ENCODE measurements at regions not wholly inside any gene's neighbourhood (a gene's known extent, or its start where the extent isn't known, plus 50 kb on each side); places are given as distances from the start of the nearest gene placed in this dataset.

DNA sequence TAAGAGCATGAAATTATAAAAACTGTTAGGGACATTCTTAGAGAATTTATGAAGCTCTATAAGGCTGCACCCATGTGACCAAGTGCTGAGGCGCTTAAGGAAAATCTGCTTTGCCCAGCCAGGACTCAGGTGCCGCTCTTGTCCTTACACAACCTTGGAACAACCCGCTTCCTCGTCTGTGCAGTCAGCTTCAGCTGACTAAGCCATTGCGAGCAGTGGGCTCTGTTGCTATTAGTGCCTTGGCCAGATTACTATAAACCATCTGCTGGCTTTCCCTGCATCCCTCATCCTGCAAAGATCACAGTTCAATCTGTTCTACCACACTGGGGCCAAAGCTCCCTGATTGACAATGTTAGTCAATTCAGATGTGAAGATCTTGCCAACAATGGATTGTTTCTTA, 89.1 kb upstream of the E2F3 start:
- H3K4me3 ChIP-seq (replicated peaks; ENCODE audit: low read depth, low read length): no peak overlapping the region
- TF ChIP-seq, protein P1, sequence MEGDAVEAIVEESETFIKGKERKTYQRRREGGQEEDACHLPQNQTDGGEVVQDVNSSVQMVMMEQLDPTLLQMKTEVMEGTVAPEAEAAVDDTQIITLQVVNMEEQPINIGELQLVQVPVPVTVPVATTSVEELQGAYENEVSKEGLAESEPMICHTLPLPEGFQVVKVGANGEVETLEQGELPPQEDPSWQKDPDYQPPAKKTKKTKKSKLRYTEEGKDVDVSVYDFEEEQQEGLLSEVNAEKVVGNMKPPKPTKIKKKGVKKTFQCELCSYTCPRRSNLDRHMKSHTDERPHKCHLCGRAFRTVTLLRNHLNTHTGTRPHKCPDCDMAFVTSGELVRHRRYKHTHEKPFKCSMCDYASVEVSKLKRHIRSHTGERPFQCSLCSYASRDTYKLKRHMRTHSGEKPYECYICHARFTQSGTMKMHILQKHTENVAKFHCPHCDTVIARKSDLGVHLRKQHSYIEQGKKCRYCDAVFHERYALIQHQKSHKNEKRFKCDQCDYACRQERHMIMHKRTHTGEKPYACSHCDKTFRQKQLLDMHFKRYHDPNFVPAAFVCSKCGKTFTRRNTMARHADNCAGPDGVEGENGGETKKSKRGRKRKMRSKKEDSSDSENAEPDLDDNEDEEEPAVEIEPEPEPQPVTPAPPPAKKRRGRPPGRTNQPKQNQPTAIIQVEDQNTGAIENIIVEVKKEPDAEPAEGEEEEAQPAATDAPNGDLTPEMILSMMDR (IDR thresholded peaks at IDR 0.05; ENCODE audit: low read depth, low read length, missing control alignments): no peak
- DNase-seq (ENCODE audit: extremely low read depth, low read depth): no peak

- no peak overlapping the region for H3K4me3 ChIP-seq (replicated peaks; ENCODE audit: low read depth, low read length)
- DNase-seq (ENCODE audit: extremely low read depth, low read depth): no peak
- TF ChIP-seq, protein P1 (IDR thresholded peaks at IDR 0.05; ENCODE audit: low read depth, low read length, missing control alignments): no peak
These were observed 88.6 kb upstream of the E2F3 start for GRCh38 chr6:20313051-20313450.

- no peak overlapping the region for H3K4me3 ChIP-seq (replicated peaks; ENCODE audit: low read depth, low read length)
- TF ChIP-seq, protein P1 (IDR thresholded peaks at IDR 0.05; ENCODE audit: low read depth, low read length, missing control alignments): no peak
- DNase-seq (ENCODE audit: extremely low read depth, low read depth): no peak
These were observed 87.6 kb upstream of the E2F3 start for GRCh38 chr6:20313960-20314530.

DNA sequence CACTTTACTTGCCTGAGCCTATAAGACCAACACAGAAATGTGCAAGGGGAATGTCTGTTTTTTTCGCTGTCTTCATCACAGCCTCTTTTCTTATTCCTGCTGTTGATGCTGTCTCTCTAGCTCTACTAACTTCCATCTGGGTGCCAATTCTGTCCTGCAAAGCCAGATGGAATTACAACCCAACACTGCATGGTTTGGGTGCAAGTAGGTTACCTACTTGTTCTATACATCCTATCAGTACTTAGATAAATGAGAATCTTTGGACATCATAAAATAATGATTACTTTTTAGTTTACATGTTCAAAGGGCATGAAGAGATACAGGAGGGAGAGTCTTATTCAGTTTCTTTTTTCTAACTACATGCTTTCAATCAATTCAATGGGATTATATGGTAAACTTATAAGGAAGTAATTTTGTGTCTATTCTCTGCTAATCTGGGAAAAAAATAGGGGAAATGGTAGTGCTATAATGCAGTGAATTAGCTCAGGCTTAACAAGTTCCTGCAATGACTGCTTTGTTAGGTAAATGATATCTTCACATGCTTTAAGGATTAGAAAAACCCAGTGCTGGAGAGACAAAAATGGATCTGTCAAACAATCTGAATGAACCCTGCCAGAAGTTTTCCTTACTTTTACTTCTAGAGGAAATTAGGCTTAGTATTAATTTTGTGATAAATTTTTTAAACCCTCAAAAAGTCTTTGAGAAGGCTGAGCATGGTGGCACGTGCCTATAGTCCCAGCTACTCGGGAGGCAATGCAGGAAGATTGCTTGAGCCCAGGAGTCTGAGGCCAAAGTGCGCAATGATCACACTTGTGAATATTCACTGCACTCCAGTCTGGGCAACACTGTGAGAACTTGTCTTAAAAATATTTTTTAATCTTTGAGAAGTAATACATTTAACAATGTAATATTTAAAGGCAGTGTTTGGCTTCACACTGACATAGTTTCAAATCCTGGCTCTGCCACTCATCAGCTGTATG, 86.5 kb upstream of the E2F3 start:
- H3K4me3 ChIP-seq (replicated peaks; ENCODE audit: low read depth, low read length): no peak overlapping the region
- no peak for DNase-seq (ENCODE audit: extremely low read depth, low read depth)
- TF ChIP-seq, protein P1 (IDR thresholded peaks at IDR 0.05; ENCODE audit: low read depth, low read length, missing control alignments): no peak

DNA sequence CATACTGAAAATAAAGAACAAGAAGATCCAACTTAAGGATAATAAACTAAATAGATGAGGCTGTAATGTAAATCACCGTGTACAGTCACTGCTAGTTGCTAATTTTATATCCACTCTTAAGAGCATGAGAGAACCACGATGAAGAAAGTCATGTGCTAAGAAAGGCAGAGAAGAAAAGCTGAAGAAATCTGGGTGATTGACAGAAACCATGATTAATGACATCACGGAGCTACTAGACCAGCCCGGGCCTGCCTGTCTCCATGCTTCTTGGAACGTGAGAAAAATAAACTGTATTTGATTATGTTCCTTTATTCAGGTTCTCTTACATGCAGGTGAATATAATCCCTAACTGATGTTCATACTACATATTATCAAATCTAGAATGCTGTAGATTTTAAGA, 84.2 kb upstream of the E2F3 start:
- no peak overlapping the region for H3K4me3 ChIP-seq (replicated peaks; ENCODE audit: low read depth, low read length)
- no peak for DNase-seq (ENCODE audit: extremely low read depth, low read depth)
- TF ChIP-seq, protein P1 (IDR thresholded peaks at IDR 0.05; ENCODE audit: low read depth, low read length, missing control alignments): no peak

DNA sequence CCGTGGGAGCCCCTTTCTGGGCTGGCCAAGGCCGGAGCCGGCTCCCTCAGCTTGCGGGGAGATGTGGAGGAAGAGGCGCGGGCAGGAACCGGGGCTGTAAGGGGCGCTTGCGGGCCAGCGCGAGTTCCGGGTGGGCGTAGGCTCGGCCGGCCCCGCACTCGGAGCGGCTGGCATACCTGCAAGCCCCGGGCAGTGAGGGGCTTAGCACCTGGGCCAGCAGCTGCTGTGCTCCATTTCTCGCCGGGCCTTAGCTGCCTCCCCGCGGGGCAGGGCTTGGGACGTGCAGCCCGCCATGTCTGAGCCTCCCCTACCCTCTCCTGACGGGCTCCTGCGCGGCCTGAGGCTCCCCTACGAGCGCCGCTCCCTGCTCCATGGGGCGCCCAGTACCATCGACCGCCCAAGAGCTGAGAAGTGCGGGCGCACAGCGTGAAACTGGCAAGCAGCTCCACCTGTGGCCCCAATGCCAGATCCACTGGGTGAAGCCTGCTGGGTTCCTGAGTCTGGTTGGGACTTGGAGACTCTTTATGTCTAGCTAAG, 82.8 kb upstream of the E2F3 start:
- H3K4me3 ChIP-seq (replicated peaks; ENCODE audit: low read depth, low read length): no peak overlapping the region
- TF ChIP-seq, protein P1 (IDR thresholded peaks at IDR 0.05; ENCODE audit: low read depth, low read length, missing control alignments): no peak
- no peak for DNase-seq (ENCODE audit: extremely low read depth, low read depth)
